Upper lobe of left lung (tissue), 4 donors: ENCODE measurements at regions not wholly inside any gene's neighbourhood (a gene's known extent, or its start where the extent isn't known, plus 50 kb on each side); places are given as distances from the start of the nearest gene placed in this dataset.

ENCODE experiments used
- CTCF ChIP-seq, 6 experiments: fragments of 450-650 bp in 4 of 6; fragments of 200-600 bp in 2 of 6; sonication (generic) in 2 of 6; IDR thresholded peaks; one replicate each; pipeline ENCODE4 v1.5.1; 2016 to 2019; ENCODE audit warnings: antibody characterized with exemption in 6 of 6
- POLR2A ChIP-seq, 4 donors: fragments of 450-650 bp; IDR thresholded peaks; one replicate each; pipeline ENCODE4 v1.5.1; 2016 to 2017; ENCODE audit warnings: antibody characterized with exemption in 4 of 4, mild to moderate bottlenecking in 2 of 4

DNA sequence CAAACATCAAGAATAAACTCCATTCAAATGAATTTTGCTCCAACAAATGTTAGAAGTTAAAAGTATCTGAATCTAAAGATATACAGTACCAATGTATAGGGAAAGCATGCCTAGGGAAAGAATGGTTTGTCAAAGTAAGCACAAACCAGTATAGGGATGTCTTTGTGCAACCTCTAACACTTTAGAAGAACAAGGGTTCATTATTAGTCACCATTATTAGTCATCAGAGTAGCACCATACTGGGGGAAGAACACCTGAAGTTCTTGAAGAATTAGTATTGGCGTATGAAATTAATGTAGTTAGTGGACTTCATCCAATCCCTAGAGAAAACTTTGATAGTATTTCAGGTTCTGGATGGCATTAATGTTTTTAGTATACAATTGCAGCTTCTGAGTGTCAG lies 943.7 kb downstream of the METTL15 start:
- TF ChIP-seq CTCF (IDR thresholded peaks at IDR 0.05) (no peak), POLR2A (IDR thresholded peaks at IDR 0.05) (no peak)
